ENCODE measurements at regions not wholly inside any gene's neighbourhood (a gene's known extent, or its start where the extent isn't known, plus 50 kb on each side); places are given as distances from the start of the nearest gene placed in this dataset.
"Not testable (repeated sequence)": the region's sequence is repeated elsewhere in the genome, so short reads cannot be mapped to it uniquely, and the experiment has no call there.

DNA sequence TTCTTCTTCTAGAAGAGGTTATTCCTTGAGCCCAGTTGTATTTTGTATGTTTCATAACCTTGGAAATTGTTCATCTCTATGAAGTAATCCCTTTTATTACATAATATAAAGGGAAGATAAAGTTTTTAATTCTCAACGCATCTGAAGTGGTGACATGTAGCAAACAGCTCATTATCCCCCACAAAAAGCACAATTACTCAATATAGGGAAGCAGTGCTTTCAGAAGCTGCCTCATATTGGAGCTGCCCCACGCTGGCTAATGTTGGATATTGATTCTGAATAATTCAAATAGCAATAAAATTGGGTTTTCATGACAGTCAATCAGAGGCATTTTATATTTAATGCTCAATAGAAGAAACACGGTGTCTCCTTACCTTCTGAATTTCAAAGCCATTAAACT is 604.3 kb upstream of the RBFOX1 start:
- no peak for DNase-seq (ENCODE audit: low read depth in 2 of 2)

DNA sequence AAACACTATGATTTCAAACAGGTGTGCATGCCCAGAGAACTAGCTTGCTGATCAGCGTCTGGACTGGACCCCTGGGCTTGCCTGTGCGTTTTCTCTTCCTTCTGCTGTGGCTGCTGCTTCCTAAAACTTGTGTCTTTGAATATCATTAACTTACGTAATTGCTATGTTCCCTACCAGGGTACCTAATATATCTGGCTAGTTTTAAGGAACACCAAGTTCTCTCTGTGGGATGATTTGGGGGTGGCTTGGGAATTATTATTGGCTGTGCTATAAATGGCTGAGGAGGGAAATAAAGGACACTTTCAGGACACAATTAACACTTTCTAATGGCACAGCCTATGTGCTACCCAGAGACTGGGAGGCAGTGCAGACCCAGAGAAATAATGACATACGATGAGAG is 606.0 kb upstream of the RBFOX1 start:
- no peak for DNase-seq (ENCODE audit: low read depth in 2 of 2)

DNA sequence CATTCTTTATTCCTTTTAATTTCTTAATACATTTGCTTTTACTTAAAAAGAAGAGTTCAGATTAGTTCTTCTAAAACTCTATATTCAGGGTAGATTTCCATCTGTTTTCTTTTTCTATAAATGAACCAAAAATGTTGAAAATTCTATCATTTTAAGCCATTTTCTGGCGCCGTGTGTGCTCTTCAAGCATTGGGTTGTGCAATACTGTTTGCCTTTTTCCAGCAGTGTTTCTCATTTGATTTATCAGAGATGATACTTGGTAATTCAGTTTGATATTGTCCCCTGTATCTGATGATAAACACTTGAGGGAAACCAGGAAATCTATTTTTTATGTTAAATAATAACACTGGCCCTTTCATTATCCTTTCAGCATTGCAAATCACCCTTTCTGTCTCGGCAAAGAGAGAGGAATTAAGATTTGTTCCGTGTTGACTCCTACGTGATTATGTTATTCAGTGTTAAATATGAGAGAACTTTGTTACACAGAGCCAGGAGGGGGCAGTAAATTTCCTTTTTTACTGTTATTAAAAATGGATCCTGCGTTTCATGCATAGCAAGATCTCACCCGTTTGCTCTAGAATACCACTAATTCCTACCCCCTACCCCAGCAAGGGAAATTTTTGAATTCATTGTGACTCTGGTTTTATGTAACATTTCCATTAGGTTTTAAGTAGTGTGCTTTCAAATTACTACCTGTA is 606.9 kb upstream of the RBFOX1 start:
- no peak for DNase-seq (ENCODE audit: low read depth in 2 of 2)

DNA sequence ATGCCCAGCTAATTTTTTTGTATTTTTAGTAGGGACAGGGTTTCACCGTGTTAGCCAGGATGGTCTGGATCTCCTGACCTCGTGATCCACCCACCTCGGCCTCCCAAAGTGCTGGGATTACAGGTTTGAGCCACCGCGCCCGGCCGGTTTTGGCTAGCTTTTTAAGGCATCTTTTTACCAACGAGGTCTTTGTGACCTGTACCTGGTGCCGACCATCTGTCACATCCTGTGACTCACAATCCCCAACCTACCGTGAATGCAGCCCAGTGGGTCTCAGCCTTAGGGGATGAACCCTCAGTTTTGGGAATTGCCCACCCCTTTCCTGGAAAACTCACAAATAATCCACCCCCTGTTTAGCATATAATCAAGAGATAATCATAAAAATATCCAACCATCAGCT is 607.4 kb upstream of the RBFOX1 start:
- not testable (repeated sequence) for DNase-seq (ENCODE audit: low read depth in 2 of 2)

DNA sequence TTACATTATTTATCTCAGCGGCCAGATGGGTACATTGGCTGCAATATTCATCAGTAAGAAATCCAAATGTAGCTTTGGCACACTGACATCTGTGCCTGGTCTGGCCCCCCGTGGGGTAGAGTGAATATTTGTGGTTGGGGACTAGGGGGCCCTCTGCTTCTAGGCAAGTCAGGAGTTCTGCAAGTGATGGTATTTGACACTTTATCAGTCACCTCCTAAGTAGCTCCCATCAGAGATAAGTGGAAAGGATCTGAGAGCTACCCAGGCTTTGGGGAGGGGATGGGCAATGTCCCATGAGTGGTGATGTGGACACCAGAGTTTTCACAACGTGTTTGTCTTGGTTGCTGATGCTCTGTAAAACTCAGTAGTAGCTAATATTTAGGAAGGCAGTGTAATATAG is 609.9 kb upstream of the RBFOX1 start:
- DNase-seq (ENCODE audit: low read depth in 2 of 2): no peak

DNA sequence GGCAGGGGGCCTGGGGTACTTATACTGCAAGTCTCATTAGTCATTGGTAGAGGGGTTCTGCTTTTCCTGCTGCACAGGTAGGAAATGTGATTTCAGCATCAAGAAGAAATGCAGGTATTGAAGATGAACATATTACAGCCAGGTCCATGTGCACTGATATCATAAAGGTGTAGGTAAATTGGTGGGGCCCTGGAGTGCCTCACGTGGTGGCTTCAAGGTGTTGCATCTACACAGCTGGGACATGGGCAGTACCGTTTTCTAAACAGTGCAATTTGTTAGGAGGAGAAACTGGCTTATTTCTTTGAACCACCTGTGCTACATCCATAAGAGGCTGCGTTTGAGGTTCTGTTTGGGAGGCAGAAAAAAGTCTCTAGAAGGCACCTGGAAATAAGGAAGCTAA is 618.1 kb upstream of the RBFOX1 start:
- DNase-seq (ENCODE audit: low read depth in 2 of 2): no peak

DNA sequence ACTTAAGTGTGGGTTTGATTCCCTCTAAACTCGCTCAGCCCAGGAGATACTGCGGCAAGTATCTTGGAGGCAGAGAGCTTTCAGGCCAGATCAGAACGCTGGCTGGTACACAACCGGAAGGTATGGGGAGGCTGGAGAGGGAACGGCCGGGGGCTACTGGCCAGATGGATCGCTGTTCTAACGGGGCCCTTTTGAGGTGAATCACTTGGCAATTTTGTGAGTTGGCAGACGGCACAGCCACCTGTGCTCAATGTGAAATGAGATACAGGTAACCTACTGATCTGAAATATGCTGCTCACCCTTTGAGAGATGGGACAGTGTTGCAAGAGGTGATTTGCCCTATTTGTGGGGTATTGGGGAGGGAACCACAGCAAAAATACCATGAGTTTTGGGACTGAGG is 622.9 kb upstream of the RBFOX1 start:
- no peak for DNase-seq (ENCODE audit: low read depth in 2 of 2)

DNA sequence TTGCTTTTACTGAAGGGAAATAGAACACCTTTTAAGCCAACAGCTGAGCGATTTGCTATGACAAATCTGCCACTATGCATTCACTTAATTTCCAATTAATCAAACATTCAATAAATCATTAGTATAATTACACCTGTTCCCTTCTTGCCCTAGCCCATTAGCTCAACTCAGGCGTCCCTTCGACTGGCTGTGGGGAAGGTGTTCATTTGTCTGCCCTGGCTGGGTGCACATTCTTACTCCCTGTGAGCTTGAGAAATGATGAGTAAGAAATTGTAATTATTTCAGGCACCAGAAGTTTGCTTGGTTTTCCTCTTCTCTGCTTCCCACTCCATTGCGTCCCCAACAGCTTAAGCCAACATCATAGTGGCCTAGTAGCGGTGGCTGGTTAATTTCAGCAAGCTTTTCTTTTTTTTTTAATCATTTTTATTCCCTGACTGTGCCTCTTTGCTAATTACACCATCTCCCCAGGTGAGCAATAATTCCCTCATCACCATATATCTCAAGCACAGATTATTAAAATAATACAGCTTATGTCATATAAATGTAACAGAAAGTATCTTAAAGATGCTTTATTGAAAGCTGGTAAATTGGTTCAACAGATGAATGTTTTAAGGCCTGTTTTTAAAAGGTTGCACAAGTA is 623.9 kb upstream of the RBFOX1 start:
- DNase-seq (ENCODE audit: low read depth in 2 of 2): no peak

DNA sequence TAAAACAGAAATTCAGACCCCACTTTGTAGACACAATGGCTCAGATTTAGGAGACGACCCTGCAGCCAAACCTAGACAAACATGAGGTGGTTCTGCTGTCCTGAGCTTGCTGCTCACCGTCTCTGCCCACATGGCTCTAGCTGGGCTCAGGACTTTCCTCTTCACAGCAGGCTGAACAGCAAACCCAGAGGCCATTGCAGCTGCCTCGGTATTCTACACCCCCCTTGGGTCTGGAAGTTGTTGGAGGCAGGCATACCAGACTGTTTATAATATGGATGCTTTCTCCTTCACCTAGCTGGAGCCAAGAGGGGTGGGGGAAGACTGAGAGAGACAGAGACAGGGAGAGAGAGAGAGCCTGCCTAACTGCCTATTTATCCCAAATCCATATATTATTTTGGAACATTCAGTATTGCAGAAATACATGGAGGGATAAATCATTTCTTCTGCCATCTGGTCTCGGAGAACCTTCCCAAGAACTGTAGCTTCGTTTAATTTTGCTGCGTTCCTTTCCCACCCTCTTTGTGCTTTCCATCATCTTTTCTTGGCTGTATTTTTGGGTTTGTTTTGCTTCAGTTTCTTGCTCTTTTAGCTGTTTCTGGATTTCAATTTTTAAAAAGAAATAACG is 628.2 kb upstream of the RBFOX1 start:
- no peak for DNase-seq (ENCODE audit: low read depth in 2 of 2)

DNA sequence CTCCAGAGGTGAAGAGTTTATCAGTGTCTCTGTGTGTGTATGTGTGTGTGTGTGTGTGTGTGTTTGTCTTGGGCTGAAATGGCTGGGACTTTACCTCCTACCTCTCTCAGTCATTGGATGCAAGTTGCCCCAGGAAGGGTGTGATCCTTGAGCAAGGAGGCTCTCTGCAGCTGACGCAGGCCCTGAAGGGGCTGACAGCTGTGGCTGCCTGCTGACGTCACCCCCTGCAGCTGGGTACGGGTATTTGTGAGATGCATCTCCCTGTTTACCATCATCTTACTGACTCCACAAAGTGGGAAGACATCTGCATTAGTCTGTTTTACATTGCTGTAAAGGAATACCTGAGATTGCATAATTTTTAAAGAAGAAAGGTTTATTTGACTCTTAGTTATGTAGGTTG is 631.5 kb upstream of the RBFOX1 start:
- no peak for DNase-seq (ENCODE audit: low read depth in 2 of 2)

DNA sequence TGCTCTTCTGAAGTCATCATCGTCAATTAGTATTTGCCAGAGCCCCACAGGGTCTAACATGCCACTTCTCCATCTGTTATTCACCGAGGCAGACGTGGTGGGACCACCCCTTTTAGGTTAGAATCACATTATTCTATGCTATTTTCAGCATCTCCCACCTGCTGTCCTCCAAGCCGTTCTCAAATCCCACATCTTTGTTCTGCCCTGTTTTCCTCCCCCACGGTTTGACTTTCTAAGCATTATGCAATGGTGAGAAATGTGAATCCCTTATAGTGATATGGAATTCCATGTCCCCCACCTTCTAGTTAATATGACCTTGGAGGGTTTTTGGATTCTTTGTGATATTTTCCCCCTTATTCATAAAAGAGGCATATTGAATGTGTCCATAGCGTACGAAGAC is 634.1 kb upstream of the RBFOX1 start:
- no peak for DNase-seq (ENCODE audit: low read depth in 2 of 2)

DNA sequence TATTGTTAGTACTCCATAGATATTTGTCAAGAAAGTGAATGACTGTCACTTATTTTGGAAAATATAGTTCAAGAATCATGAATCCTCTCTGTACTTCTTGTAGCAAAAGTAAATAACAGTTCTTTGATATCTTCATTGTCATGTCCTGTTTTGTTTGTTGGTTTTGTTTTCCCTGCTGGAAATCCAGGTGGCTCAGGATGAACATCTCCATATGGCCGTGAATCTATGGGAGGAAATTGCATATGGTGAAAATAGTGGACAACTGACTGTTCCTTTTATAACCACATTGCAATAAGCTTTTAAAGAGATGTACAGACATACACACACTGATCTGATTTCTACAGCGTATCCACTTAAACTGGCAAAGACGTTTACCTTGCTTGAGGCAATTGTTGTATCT is 637.0 kb upstream of the RBFOX1 start:
- no peak for DNase-seq (ENCODE audit: low read depth in 2 of 2)

DNA sequence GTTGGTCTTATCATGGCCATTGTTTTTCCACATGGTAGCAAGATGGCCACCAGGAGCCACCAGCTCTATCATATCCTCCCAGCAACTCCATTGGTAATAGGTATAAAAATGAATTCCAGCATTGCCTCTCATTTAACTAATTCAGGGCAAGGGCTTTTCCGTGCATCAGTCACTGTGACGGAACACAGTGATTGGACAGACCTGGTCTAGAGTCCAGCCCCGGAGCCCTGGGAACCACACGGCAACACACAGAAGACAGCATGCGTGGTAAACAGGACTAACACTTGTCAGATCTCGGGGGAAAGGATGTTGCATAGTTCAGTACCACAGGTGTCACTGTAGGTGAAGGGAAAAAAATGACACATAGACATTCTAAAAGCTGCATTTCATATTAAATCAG is 638.0 kb upstream of the RBFOX1 start:
- no peak for DNase-seq (ENCODE audit: low read depth in 2 of 2)

DNA sequence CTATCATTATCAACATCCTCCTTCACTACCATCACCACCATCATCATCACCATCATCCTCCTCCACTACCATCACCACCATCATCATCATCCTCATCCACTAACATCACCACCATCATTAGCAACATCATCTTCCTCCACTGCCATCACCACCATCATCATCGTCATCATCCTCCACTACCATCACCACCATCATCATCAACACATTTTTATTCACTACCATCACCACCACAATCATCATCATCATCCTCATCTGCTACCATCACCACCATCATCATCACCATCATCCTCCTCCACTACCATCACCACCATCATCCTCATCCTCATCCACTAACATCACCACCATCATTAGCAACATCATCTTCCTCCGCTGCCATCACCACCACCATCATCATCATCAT is 639.2 kb upstream of the RBFOX1 start:
- DNase-seq (ENCODE audit: low read depth in 2 of 2): not testable (repeated sequence)

DNA sequence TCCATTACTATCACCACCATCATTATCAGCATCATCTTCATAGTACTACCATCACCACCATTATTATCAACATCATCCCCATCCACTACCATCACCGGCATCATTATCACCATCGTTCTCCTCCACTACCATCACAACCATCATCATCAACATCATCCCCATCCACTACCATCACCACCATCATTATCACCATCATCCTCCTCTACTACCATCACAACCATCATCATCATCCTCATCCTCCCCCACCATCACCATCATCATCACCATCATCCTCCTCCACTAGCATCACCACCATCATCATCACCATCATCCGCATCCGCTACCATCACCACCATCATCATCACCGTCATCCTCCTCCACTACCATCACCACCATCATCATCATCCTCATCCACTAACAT is 639.8 kb upstream of the RBFOX1 start:
- no peak for DNase-seq (ENCODE audit: low read depth in 2 of 2)

DNA sequence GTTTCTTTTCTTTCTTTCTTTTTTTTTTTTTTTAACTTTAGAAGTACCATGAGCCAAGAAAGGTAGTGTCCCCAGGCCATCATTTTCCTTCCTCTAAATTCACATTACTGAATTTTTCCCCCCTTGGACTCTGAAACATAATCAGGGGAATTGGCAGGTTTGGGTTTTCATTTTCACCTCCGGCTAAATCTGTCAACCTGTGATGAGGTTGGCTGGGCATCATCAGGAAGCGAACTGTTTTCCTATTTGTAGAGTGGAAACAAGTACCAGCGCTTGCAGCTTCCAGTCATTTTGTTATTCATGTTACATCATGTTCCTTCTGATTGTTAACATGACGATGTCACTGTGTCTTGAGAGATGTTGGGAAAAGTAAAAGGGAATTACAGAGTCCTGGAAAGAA is 641.9 kb upstream of the RBFOX1 start:
- no peak for DNase-seq (ENCODE audit: low read depth in 2 of 2)

DNA sequence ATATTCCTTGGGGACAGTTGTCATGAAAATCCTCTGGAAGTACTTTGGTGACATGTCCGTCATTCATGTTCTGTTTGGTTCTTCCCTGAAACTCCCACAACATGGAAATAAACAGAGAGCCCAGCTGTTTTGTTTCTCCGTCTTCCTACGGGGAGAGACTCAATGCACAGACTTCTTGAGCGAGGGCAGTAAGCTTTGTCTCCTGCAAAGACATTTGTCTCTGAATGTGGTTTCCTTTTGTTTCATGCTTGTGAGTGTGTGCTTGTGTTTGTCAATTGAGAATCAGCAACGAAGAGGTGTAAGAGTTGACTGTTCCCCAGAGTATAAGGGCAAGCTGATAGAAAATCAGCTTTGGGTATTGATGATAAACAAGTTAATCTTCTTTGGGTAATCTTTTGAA is 643.0 kb upstream of the RBFOX1 start:
- no peak for DNase-seq (ENCODE audit: low read depth in 2 of 2)

DNA sequence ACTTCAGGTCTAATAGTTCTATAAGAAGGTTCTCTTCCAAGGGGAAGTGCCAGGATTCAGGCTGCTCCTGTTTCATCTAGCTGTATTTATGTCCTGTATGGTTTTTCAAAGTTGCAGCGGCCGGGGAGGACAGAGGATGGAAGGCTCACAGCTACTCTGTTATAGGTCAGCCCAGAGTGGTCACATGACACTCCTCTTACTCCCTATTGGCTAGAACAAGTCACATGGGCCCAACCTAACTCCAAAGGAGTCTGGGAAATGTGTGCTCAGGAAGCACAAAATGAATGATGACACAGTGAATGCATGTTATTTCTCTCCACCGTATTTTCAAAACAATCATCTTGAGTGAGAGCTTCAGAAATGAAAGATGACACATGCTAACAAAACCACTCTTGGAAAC is 645.1 kb upstream of the RBFOX1 start:
- no peak for DNase-seq (ENCODE audit: low read depth in 2 of 2)

DNA sequence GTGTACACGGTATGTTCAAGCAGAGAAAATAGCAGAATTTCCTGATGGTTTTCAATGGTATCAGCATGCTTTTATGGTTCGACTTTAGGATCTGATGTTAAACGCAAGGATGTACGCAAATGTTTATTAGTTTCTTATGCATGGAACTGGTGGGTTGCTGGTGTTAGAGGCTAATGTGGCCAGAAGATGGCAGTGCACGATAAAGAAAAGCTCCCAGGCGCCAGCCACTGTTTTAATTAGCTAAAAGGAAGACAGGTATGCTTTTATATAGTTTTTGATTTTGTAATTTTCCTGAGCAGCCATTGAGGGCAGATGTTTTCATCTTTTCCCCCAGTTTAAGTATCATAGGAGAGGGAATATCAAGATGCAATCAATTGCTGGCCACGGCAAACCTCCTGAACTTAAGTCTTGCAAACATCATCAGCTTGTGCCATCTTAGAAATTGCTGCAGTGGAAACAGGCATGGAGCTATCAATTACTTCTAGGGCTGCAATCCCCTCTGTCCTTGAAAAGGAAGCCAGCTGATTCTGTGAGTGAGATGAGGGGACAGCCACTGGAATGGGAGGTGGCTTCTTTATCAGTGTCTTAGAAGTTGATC is 648.5 kb upstream of the RBFOX1 start:
- no peak for DNase-seq (ENCODE audit: low read depth in 2 of 2)

DNA sequence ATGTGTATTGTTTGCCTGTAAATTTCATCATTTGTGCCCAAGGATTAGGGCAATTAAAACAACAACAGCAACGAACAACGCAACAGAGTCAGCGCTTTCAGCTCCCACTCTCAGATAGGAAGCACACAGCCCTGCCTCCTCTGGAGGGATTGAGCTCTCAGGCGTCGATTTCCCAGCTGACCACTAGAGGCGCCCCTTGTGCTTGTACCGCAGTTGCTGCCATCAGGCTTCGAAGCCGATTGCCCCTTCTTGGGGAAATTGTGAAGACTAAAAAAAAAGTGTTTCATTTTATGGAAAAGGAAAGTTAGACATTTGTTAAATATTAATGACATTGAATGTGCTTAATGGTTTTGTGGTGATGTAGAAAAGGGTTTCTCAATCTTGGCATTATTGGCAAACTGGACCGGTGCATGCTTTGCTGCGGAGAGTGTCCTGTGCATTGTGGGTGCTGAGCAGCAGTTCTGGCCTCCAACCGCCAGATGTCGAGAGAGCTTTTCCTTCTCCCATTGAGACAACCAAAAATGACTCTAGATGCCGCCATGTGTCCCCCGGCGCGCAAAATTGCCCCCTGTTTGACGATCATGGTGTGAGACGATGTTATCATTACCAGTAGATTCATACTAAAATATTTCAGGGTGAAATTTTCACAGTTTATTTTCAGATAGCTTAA is 650.4 kb upstream of the RBFOX1 start:
- peak in 1 of 2 donors; percentile 2 for DNase-seq (ENCODE audit: low read depth in 2 of 2)

DNA sequence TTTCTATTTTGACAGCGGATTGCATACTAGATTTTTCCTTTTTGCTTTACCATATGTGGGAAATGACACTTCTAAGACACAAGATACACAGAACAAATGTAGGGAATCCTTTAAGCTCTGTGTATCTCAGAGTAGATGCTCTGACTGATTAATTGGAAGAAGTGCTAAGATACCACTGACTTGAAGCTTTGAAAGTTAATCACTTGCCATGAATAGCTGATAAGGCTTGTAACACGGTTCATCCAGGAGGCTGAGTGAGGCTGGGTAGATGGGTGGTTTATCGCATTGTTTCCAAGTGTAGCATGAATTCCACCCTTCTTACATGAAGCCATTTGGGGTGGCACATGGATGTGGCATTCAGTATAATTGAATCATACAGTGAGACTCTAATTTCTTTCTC is 654.1 kb upstream of the RBFOX1 start:
- no peak for DNase-seq (ENCODE audit: low read depth in 2 of 2)

DNA sequence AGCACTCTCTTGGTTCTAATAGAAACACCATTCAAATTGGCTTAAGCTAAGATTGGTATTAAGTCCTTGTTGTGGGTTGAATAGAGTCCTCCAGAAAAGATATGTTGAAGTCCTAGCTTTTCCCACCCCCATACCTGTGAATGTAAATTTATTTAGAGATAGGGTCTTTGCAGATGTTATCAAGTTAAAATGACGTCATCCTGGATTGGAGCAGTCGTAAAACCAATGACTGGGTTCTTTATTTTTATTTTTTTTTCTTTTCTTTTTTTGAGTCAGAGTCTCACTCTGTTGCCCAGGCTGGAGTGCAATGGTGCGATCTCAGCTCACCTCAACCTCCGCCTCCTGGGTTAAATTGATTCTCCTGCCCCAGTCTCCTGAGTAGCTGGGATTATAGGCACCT is 658.6 kb upstream of the RBFOX1 start:
- no peak for DNase-seq (ENCODE audit: low read depth in 2 of 2)

DNA sequence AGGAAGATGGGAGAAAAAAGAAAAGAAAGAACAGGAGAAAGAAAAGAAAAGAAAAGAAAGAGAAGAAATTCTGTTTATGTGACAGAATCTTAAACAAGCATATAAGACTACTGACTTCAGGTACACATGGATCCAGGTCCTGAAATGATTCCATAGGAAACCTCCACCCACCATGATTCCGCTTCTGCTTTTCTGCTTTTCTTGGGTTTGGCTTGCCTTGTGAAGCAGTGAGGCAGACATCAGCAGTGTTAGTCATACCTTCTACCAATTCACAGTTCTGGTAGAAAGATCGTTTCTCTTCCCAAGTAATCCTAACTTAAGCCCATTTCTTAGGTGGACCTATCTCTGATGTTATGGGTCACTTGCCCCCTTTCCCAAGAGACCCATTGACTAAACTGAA is 660.1 kb upstream of the RBFOX1 start:
- no peak for DNase-seq (ENCODE audit: low read depth in 2 of 2)
